Type B pancreatic cell (in vitro differentiated cells): ENCODE measurements at regions not wholly inside any gene's neighbourhood (a gene's known extent, or its start where the extent isn't known, plus 50 kb on each side); places are given as distances from the start of the nearest gene placed in this dataset.

Source experiments
- DNase-seq: peaks from one replicate; pipeline ENCODE4 v3.0.0; 2021; ENCODE audit warnings: mixed read lengths; ENCODE audit not compliant: unreplicated experiment; ENCODE audit errors: extremely low spot score
- H3K27ac Mint-ChIP-seq: 2 replicates; pipeline ENCODE4 v1.8.0; 2021; ENCODE audit warnings: mild to moderate bottlenecking, mixed read lengths
- H3K27me3 Mint-ChIP-seq: 2 replicates; pipeline ENCODE4 v1.8.0; 2021; ENCODE audit warnings: mixed read lengths
- H3K36me3 Mint-ChIP-seq: 2 replicates; pipeline ENCODE4 v1.8.0; 2021; ENCODE audit warnings: mixed read lengths
- H3K4me1 Mint-ChIP-seq: one replicate; pipeline ENCODE4 v1.8.0; 2021; ENCODE audit warnings: mixed read lengths; ENCODE audit not compliant: unreplicated experiment
- H3K4me3 Mint-ChIP-seq: 2 replicates; pipeline ENCODE4 v1.8.0; 2021; ENCODE audit warnings: mild to moderate bottlenecking, mixed read lengths
- H3K9me3 Mint-ChIP-seq: 2 replicates; pipeline ENCODE4 v1.8.0; 2021; ENCODE audit warnings: mixed read lengths
- TF ChIP-seq, protein P1 (sequence below): fragments of 200-600 bp; sonication (generic); conservative IDR thresholded peaks from 2 replicates; pipeline ENCODE4 v1.5.0; 2021; ENCODE audit warnings: antibody characterized with exemption, mild to moderate bottlenecking

DNA sequence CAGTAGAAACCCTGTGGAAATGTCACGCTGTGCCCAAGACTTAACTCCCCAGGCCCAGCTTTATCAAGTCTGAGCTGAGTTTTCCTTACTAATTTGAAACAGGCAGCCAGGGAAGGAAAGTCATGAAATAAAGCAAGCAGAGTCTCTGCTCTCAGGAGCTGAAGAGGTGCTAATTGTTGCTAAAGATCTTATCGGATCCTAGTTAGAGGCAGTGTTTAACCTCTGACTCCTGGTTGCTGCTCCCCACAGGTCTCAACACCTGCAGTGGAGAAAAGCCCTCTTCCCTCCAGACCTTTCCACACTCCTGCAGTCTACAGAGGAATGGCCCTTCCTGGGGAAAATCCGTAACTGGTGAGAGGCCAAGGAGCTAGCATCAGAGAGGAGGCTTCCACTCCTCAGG, 628.2 kb downstream of the NTRK3 start:
- TF ChIP-seq, protein P1, sequence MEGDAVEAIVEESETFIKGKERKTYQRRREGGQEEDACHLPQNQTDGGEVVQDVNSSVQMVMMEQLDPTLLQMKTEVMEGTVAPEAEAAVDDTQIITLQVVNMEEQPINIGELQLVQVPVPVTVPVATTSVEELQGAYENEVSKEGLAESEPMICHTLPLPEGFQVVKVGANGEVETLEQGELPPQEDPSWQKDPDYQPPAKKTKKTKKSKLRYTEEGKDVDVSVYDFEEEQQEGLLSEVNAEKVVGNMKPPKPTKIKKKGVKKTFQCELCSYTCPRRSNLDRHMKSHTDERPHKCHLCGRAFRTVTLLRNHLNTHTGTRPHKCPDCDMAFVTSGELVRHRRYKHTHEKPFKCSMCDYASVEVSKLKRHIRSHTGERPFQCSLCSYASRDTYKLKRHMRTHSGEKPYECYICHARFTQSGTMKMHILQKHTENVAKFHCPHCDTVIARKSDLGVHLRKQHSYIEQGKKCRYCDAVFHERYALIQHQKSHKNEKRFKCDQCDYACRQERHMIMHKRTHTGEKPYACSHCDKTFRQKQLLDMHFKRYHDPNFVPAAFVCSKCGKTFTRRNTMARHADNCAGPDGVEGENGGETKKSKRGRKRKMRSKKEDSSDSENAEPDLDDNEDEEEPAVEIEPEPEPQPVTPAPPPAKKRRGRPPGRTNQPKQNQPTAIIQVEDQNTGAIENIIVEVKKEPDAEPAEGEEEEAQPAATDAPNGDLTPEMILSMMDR = no peak
- DNase-seq = no peak
- Mint-ChIP-seq H3K27me3 (peaks cover 31% of the 10 kb centered on the region), H3K4me1 (no peaks in the 10 kb centered on the region), H3K27ac (no peak overlapping the region), H3K36me3 (no peaks in the 10 kb centered on the region), H3K4me3 (no peak overlapping the region), H3K9me3 (no peaks in the 10 kb centered on the region)

DNA sequence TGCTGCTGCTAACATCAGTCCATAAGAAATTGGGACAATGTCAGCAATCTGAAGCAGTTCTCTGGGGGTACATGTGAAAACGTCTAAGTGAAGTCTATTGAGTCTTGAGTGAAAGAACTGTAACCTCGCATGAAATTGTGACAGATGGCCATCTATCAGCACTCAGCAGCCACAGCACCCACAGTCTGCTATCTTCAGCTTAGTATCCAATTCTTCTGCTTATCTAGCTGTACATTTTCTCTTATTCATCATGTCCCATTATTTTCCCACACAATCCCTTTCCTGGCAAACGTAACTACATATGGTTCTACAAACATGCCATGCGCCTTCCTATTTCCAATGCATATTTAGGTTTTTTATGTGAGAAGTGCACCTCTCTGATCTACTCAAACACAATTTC, 629.7 kb downstream of the NTRK3 start:
- H3K27me3 Mint-ChIP-seq = peaks cover 24% of the 10 kb centered on the region
- TF ChIP-seq, protein P1 = no peak
- no peak overlapping the region for H3K4me3 Mint-ChIP-seq
- H3K36me3 Mint-ChIP-seq = no peaks in the 10 kb centered on the region
- no peak for DNase-seq
- H3K27ac Mint-ChIP-seq = no peak overlapping the region
- peaks cover 5% of the 10 kb centered on the region for H3K9me3 Mint-ChIP-seq
- H3K4me1 Mint-ChIP-seq = no peaks in the 10 kb centered on the region

DNA sequence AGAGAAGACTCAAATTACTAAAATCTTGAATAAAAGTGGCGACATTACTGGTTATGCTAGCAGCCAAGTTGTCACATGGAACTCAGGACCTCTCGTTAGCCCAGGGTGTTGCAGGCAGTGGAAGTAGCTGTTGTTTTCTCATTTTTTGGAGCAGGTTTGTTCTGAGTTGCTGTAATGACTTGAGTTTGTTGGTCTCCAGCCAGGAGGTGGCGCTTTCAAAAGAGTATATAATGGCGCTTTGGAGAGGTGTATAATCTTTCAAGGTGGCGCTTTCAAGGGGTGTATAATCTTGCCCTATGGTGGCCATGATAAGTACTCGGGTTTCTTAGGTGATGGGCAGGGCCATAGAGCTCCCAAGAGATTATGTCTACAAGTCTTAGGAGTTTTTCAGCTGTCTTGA, 632.7 kb downstream of the NTRK3 start:
- no peak overlapping the region for H3K27ac Mint-ChIP-seq
- no peak for DNase-seq

DNA sequence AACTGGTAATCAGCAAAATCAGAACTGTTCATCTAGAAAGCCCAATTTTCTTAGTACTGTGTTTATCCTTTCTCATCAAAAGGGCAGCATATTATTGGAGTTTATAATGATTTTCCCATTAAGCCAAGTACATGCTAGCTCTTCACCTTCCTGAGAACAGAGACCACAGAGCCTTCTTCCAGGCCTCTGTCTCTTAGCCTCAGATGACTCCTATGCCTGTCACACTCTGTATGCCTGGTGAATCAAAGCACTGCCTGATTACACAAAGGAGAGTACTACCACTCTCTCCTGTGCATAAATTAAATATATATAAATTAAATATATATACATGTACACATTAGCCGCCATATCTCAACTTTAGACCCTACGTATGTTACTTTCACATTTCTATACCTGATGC, 636.1 kb downstream of the NTRK3 start:
- DNase-seq = no peak
- no peaks in the 10 kb centered on the region for H3K36me3 Mint-ChIP-seq

More for the DNA sequence above, 632.7 kb downstream of the NTRK3 start:
- H3K4me3 Mint-ChIP-seq = no peak overlapping the region
- H3K4me1 Mint-ChIP-seq = peaks cover 3% of the 10 kb centered on the region
- peaks cover 17% of the 10 kb centered on the region for H3K27me3 Mint-ChIP-seq
- TF ChIP-seq, protein P1 = no peak
- H3K9me3 Mint-ChIP-seq = peaks cover 6% of the 10 kb centered on the region
- H3K36me3 Mint-ChIP-seq = no peaks in the 10 kb centered on the region

DNA sequence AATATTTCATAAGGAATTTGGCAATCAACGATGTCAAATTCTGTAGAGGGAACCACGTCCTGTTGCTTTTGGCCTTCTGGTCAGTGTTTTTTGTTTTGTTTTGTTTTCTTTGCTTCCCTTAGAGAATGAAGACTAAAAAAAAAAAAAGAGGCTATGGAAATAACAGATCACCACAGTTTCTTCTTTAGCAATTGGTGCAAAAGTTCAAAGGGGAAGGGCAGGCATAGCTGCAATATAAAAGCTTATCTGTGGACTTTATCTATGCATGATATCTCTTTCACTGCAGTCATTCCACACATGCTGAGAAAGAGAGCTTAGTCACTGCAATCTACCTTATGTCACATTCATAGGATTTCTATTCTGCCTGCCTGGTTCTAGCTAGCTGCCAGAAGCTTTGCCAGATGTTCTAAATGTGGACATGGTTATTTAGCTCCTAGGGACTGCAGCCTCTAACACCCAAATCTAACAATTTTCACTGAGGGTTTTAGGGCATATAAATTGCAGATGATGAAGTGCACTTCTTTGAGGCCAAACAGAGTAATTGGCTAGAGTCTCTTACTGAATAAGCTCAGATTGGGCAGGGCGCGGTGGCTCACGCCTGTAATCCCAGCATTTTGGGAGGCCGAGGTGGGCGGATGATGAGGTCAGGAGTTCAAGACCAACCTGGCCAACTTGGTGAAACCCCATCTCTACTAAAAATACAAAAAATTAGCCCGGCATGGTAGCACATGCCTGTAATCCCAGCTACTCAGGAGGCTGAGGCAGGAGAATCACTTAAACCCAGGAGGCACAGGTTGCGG, 637.2 kb downstream of the NTRK3 start:
- Mint-ChIP-seq H3K27ac (no peak overlapping the region), H3K4me1 (peaks cover 5% of the 10 kb centered on the region), H3K9me3 (peaks cover 6% of the 10 kb centered on the region), H3K27me3 (peaks cover 11% of the 10 kb centered on the region), H3K4me3 (no peak overlapping the region), H3K36me3 (no peaks in the 10 kb centered on the region)
- TF ChIP-seq, protein P1 = no peak
- DNase-seq = no peak

More for the DNA sequence above, 636.1 kb downstream of the NTRK3 start:
- no peak overlapping the region for H3K27ac Mint-ChIP-seq
- TF ChIP-seq, protein P1 = no peak
- peaks cover 6% of the 10 kb centered on the region for H3K27me3 Mint-ChIP-seq
- peaks cover 6% of the 10 kb centered on the region for H3K9me3 Mint-ChIP-seq
- H3K4me3 Mint-ChIP-seq = no peak overlapping the region
- H3K4me1 Mint-ChIP-seq = peaks cover 5% of the 10 kb centered on the region
